B cell (primary cell): ENCODE measurements at regions not wholly inside any gene's neighbourhood (a gene's known extent, or its start where the extent isn't known, plus 50 kb on each side); places are given as distances from the start of the nearest gene placed in this dataset.

ENCODE experiments used
- ATAC-seq: fragments of 200-7000 bp; cut with Tn5 transposase; one replicate; pipeline ENCODE4 v1.10.0; 2021; ENCODE audit warnings: low read depth, mild to moderate bottlenecking, moderate number of reproducible peaks, moderate library complexity
- CTCF ChIA-PET: fragments of 350-600 bp; sonication (Branson Sonifier 250); formaldehyde crosslinking; loops from one replicate; lab custom pipeline; 2021; ENCODE audit warnings: antibody characterized with exemption, inconsistent platforms; lab: Charles Lee
- POLR2A ChIA-PET: fragments of 350-600 bp; sonication (Branson Sonifier 250); formaldehyde crosslinking; loops from one replicate; lab custom pipeline; 2021; ENCODE audit warnings: antibody characterized with exemption; lab: Charles Lee
- DNase-seq: peaks from one replicate; pipeline ENCODE4 v3.0.0; 2013
- H2AFZ ChIP-seq: 2 replicates; pipeline ENCODE4 v1.6.1; 2012; ENCODE audit warnings: mild to moderate bottlenecking, low read depth, low read length; ENCODE audit not compliant: insufficient read depth, poor library complexity, severe bottlenecking
- H3K27ac ChIP-seq, 2 donors: 1 replicate in 1 of 2; 2 replicates in 1 of 2; pipeline ENCODE4 v1.5.1; 2012 to 2013; ENCODE audit warnings: low read length in 2 of 2, mild to moderate bottlenecking in 2 of 2, moderate library complexity in 1 of 2
- H3K27me3 ChIP-seq, 4 experiments: fragments of 200-600 bp in 1 of 4; sonication (generic) in 1 of 4; replicated peaks in 1 of 4; 1 replicate in 2 of 4; 2 replicates in 2 of 4; pipeline versions ENCODE4 v1.6.1 to v1.7.0; 2013 to 2016; ENCODE audit warnings: low read length in 3 of 4, mild to moderate bottlenecking in 2 of 4, mixed read lengths in 1 of 4, moderate library complexity in 1 of 4; ENCODE audit not compliant: insufficient read depth in 4 of 4, control insufficient read depth in 3 of 4; ENCODE audit errors: control extremely low read depth in 1 of 4
- H3K36me3 ChIP-seq, 2 experiments: replicated peaks in 1 of 2; 1 replicate in 1 of 2; 2 replicates in 1 of 2; pipeline versions ENCODE4 v1.6.1 to v1.7.1; 2013; ENCODE audit warnings: low read length in 1 of 2; ENCODE audit not compliant: insufficient read depth in 2 of 2, control insufficient read depth in 1 of 2; ENCODE audit errors: control extremely low read depth in 1 of 2, extremely low read depth in 1 of 2
- H3K4me1 ChIP-seq, 2 donors: fragments of 200-600 bp in 1 of 2; sonication (generic) in 1 of 2; 1 replicate in 1 of 2; 2 replicates in 1 of 2; pipeline versions ENCODE4 v1.5.1 to v1.6.1; 2013 to 2017; ENCODE audit warnings: low read length in 2 of 2; ENCODE audit not compliant: control insufficient read depth in 2 of 2, insufficient read depth in 2 of 2
- H3K4me2 ChIP-seq: replicated peaks from 2 replicates; pipeline ENCODE3; 2012; ENCODE audit warnings: mild to moderate bottlenecking, low read depth, low read length; ENCODE audit not compliant: poor library complexity, severe bottlenecking
- H3K4me3 ChIP-seq, 5 experiments: fragments of 200-600 bp in 1 of 5; sonication (generic) in 1 of 5; 1 replicate in 3 of 5; 2 replicates in 2 of 5; pipeline versions ENCODE4 v1.5.1 to v1.7.0; 2011 to 2016; ENCODE audit warnings: low read length in 4 of 5, mild to moderate bottlenecking in 4 of 5, low read depth in 2 of 5, control low read depth in 1 of 5, moderate library complexity in 1 of 5; ENCODE audit not compliant: insufficient read depth in 1 of 5; ENCODE audit errors: control extremely low read depth in 1 of 5, extremely low read depth in 1 of 5
- H3K79me2 ChIP-seq: fragments of 200-600 bp; sonication (generic); one replicate; pipeline ENCODE4 v1.6.0; 2016; ENCODE audit warnings: low read length; ENCODE audit not compliant: control insufficient read depth, insufficient read depth
- H3K9ac ChIP-seq: fragments of 200-600 bp; sonication (generic); 2 replicates; pipeline ENCODE4 v1.6.1; 2017; ENCODE audit warnings: mild to moderate bottlenecking, low read length, moderate library complexity
- H3K9me3 ChIP-seq, 3 donors: one replicate each; pipeline versions ENCODE4 v1.6.1 to v1.7.1; 2013; ENCODE audit warnings: low read length in 2 of 3; ENCODE audit not compliant: control insufficient read depth in 2 of 3, insufficient read depth in 1 of 3; ENCODE audit errors: control extremely low read depth in 1 of 3
- H4K20me1 ChIP-seq: 2 replicates; pipeline ENCODE4 v1.6.0; 2012; ENCODE audit warnings: mild to moderate bottlenecking, low read length; ENCODE audit not compliant: insufficient read depth, control insufficient read depth, poor library complexity, severe bottlenecking
- H3K27ac Mint-ChIP-seq: one replicate; pipeline ENCODE4 v1.8.0; 2021; ENCODE audit warnings: mixed read lengths
- H3K27me3 Mint-ChIP-seq: one replicate; pipeline ENCODE4 v1.8.0; 2021; ENCODE audit warnings: mixed read lengths
- H3K4me1 Mint-ChIP-seq: one replicate; pipeline ENCODE4 v1.8.0; 2021; ENCODE audit warnings: mixed read lengths
- H3K4me3 Mint-ChIP-seq: one replicate; pipeline ENCODE4 v1.8.0; 2021; ENCODE audit warnings: mixed read lengths
- H3K9me3 Mint-ChIP-seq: one replicate; pipeline ENCODE4 v1.8.0; 2022; ENCODE audit warnings: mixed read lengths; ENCODE audit not compliant: insufficient read depth
- EZH2 ChIP-seq: IDR thresholded peaks from 2 replicates; pipeline ENCODE4 v1.6.1; 2012; ENCODE audit warnings: borderline replicate concordance, low read depth, mild to moderate bottlenecking, moderate library complexity, low read length; ENCODE audit not compliant: insufficient read depth, poor library complexity, severe bottlenecking
- WGBS: methylation state at CpG from one replicate; pipeline ENCODE4 v1.1.5; 2013; ENCODE audit warnings: missing lambda C conversion rate; ENCODE audit not compliant: insufficient coverage; 5-methylcytosine and 5-hydroxymethylcytosine counted together
- intact Hi-C: fragments of 100-400 bp; cut with micrococcal nuclease; formaldehyde crosslinking; loops from one replicate; pipeline ENCODE4 v1.10.0; 2022
- TF ChIP-seq, protein P1 (sequence below): fragments of 200-600 bp; IDR thresholded peaks from one replicate; pipeline ENCODE4 v1.8.0; 2022; ENCODE audit warnings: antibody characterized with exemption, mild to moderate bottlenecking

DNA sequence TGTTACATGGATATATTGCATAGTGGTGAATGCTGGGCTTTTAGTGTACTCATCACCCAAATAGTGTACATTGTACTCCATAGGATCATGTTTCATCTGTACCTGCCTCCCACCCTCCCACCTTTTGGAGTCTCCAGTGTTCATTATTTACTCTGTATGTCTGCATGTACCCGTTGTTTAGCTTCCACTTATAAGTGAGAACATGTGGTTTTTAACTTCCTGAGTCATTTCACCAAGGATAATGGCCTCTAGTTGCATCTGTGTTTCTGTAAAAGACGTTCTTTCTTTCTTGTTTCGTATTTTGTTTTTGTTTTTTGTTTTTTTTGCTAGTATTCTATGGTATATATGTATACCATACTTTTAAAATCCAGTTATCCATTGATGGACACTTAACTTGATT lies 107.5 kb downstream of the MSTN start:
- no peak for ATAC-seq

DNA sequence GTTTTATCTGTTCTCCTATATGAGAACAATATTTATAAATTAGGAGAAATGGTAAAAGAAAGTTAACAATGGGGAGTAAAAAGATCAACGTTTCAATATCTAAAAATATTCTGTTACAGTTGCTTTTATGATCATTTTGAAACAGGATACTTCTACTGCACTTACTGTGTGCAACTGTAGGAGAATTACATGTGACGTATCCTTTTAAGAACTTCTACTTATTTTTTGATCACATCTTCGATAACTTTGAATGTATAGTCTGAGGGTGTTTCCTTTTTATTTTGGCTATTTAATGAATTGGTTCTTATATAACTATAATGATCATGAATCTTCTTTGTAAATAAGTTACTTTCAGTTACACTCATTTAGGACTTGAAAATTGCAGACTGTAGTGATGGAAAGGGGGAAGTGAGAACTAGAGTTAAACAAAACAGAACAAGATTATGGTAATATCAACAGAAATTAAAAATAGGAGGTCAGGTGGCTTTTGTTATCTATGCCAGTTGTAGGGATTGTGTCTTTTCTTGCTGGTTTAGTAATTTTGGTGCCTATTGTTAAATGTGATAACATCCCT lies 109.9 kb downstream of the MSTN start:
- POLR2A ChIA-PET, result no interaction called here
- peak overlapping the region; percentile 53 for H2AFZ ChIP-seq
- H3K79me2 ChIP-seq, result no peaks in the 10 kb centered on the region
- no peaks in the 10 kb centered on the region for H3K9me3 ChIP-seq
- peaks cover 22 to 37% of the 10 kb centered on the region in 2 donors for H3K4me1 ChIP-seq
- intact Hi-C loops, result no loop called here
- H3K4me3 Mint-ChIP-seq, result peak overlapping the region; percentile 35
- H3K4me2 ChIP-seq, result peak overlapping the region; percentile 55
- H3K27ac ChIP-seq, result peak overlapping the region; percentile 62 to 83
- CTCF ChIA-PET, result no interaction called here
- peak overlapping the region in 2 of 5 experiments; percentile 29 to 38 for H3K4me3 ChIP-seq
- H3K4me1 Mint-ChIP-seq, result peaks cover 33% of the 10 kb centered on the region
- peak overlapping the region; percentile 85 for H3K27ac Mint-ChIP-seq
- DNase-seq (peak; percentile 52), ATAC-seq (peak; percentile 75)
- no CpG with 5 or more reads among the region's 3 CpGs for WGBS
- H4K20me1 ChIP-seq, result no peaks in the 10 kb centered on the region
- no peaks in the 10 kb centered on the region for H3K27me3 Mint-ChIP-seq
- TF ChIP-seq EZH2, result no peak
- TF ChIP-seq, protein P1, sequence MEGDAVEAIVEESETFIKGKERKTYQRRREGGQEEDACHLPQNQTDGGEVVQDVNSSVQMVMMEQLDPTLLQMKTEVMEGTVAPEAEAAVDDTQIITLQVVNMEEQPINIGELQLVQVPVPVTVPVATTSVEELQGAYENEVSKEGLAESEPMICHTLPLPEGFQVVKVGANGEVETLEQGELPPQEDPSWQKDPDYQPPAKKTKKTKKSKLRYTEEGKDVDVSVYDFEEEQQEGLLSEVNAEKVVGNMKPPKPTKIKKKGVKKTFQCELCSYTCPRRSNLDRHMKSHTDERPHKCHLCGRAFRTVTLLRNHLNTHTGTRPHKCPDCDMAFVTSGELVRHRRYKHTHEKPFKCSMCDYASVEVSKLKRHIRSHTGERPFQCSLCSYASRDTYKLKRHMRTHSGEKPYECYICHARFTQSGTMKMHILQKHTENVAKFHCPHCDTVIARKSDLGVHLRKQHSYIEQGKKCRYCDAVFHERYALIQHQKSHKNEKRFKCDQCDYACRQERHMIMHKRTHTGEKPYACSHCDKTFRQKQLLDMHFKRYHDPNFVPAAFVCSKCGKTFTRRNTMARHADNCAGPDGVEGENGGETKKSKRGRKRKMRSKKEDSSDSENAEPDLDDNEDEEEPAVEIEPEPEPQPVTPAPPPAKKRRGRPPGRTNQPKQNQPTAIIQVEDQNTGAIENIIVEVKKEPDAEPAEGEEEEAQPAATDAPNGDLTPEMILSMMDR, result no peak
- no peaks in the 10 kb centered on the region for H3K27me3 ChIP-seq
- peak overlapping the region; percentile 36 for H3K9ac ChIP-seq
- peaks cover 2% of the 10 kb centered on the region for H3K9me3 Mint-ChIP-seq
- H3K36me3 ChIP-seq, result no peaks in the 10 kb centered on the region

More for the DNA sequence above, 107.5 kb downstream of the MSTN start:
- no peak for DNase-seq
- Histone ChIP-seq H3K9me3 (no peaks in the 10 kb centered on the region), H3K79me2 (no peaks in the 10 kb centered on the region), H2AFZ (peak overlapping the region; percentile 61), H3K4me3 (no peak overlapping the region), H3K4me1 (peaks cover 22 to 37% of the 10 kb centered on the region in 2 donors), H3K9ac (no peak overlapping the region), H3K4me2 (no peak overlapping the region), H3K27ac (no peak overlapping the region), H3K27me3 (no peaks in the 10 kb centered on the region), H4K20me1 (no peaks in the 10 kb centered on the region), H3K36me3 (no peaks in the 10 kb centered on the region)
- no peaks in the 10 kb centered on the region for H3K27me3 Mint-ChIP-seq
- no peak overlapping the region for H3K27ac Mint-ChIP-seq
- intact Hi-C loops, result no loop called here
- peaks cover 2% of the 10 kb centered on the region for H3K9me3 Mint-ChIP-seq
- ChIA-PET CTCF (no interaction called here), POLR2A (no interaction called here)
- no peak for TF ChIP-seq EZH2
- TF ChIP-seq, protein P1, result no peak
- no peak overlapping the region for H3K4me3 Mint-ChIP-seq
- H3K4me1 Mint-ChIP-seq, result peaks cover 33% of the 10 kb centered on the region
- no CpG with 5 or more reads among the region's 3 CpGs for WGBS
